K562 (cell line): ENCODE measurements at regions not wholly inside any gene's neighbourhood (a gene's known extent, or its start where the extent isn't known, plus 50 kb on each side); places are given as distances from the start of the nearest gene placed in this dataset.
A peak's percentile ranks its signal among the peaks of the same experiment; 100 is the strongest.

Experiments used
- ARID1B ChIP-seq: fragments of 450-650 bp; IDR thresholded peaks from 2 replicates; pipeline ENCODE4 v1.6.1; 2016; ENCODE audit warnings: antibody characterized with exemption, mild to moderate bottlenecking, inconsistent platforms
- BHLHE40 ChIP-seq: IDR thresholded peaks from 2 replicates; pipeline ENCODE4 v1.6.1; 2011; ENCODE audit warnings: low read length, improper control_type of control experiment
- E2F8 ChIP-seq: fragments of 450-650 bp; IDR thresholded peaks from 2 replicates; pipeline ENCODE4 v1.7.1; 2018; ENCODE audit warnings: mild to moderate bottlenecking, low read depth; ENCODE audit not compliant: partially characterized antibody
- EP400 ChIP-seq: fragments of 450-650 bp; IDR thresholded peaks from 2 replicates; pipeline ENCODE4 v1.6.1; 2017; ENCODE audit warnings: antibody characterized with exemption, mild to moderate bottlenecking, moderate library complexity
- ESRRA ChIP-seq: fragments of 450-650 bp; IDR thresholded peaks from 2 replicates; pipeline ENCODE4 v1.6.1; 2014; ENCODE audit warnings: low read depth, mild to moderate bottlenecking, moderate library complexity, borderline replicate concordance
- HDAC3 ChIP-seq: fragments of 450-650 bp; IDR thresholded peaks from 2 replicates; pipeline ENCODE4 v1.6.1; 2018; ENCODE audit warnings: borderline replicate concordance, mild to moderate bottlenecking, moderate library complexity; ENCODE audit not compliant: partially characterized antibody
- HES1 ChIP-seq: fragments of 450-650 bp; IDR thresholded peaks from 2 replicates; pipeline ENCODE4 v1.6.1; 2016; ENCODE audit warnings: low read depth, mild to moderate bottlenecking, moderate library complexity
- JUN ChIP-seq, 2 experiments: sonication (generic) in 1 of 2; formaldehyde crosslinking in 1 of 2; IDR thresholded peaks; 2 replicates each; pipeline versions ENCODE4 v1.6.1 to v1.8.0; 2012 to 2022; ENCODE audit warnings: borderline replicate concordance in 2 of 2, mild to moderate bottlenecking in 2 of 2, improper control_type of control experiment in 1 of 2, low read depth in 1 of 2, low read length in 1 of 2, missing genetic modification reagents in 1 of 2
- KLF13 ChIP-seq: fragments of 450-650 bp; IDR thresholded peaks from 2 replicates; pipeline ENCODE4 v1.6.1; 2016; ENCODE audit warnings: missing genetic modification characterization, low read depth, mild to moderate bottlenecking, missing compliant biosample characterization, moderate library complexity, borderline replicate concordance
- L3MBTL2 ChIP-seq: fragments of 450-650 bp; IDR thresholded peaks from 2 replicates; pipeline ENCODE4 v1.6.1; 2016; ENCODE audit warnings: mild to moderate bottlenecking, moderate library complexity
- MAX ChIP-seq: sonication (generic); formaldehyde crosslinking; IDR thresholded peaks from 2 replicates; pipeline ENCODE4 v1.9.0; 2022; ENCODE audit warnings: mild to moderate bottlenecking, missing genetic modification reagents
- NCOA2 ChIP-seq, 2 experiments: fragments of 450-650 bp; IDR thresholded peaks; 2 replicates each; pipeline ENCODE4 v1.6.1; 2018; ENCODE audit warnings: mild to moderate bottlenecking in 2 of 2, moderate library complexity in 1 of 2; ENCODE audit not compliant: partially characterized antibody in 2 of 2
- NFATC3 ChIP-seq: fragments of 450-650 bp; IDR thresholded peaks from 2 replicates; pipeline ENCODE4 v1.6.1; 2017; ENCODE audit warnings: mild to moderate bottlenecking
- NFE2 ChIP-seq: IDR thresholded peaks from 2 replicates; pipeline ENCODE4 v1.6.1; 2014; ENCODE audit warnings: antibody characterized with exemption, low read depth
- PML ChIP-seq: IDR thresholded peaks from 2 replicates; pipeline ENCODE4 v1.6.1; 2012; ENCODE audit warnings: low read length, inconsistent platforms
- SIRT6 ChIP-seq: IDR thresholded peaks from one replicate; pipeline ENCODE4 v1.6.1; 2012; ENCODE audit warnings: low read depth, mild to moderate bottlenecking, control low read depth, inconsistent platforms, low read length, moderate library complexity
- SMARCA4 ChIP-seq: fragments of 450-650 bp; IDR thresholded peaks from 2 replicates; pipeline ENCODE4 v1.6.1; 2016
- SOX6 ChIP-seq: fragments of 450-650 bp; IDR thresholded peaks from 2 replicates; pipeline ENCODE4 v1.6.1; 2014; ENCODE audit warnings: mild to moderate bottlenecking
- TEAD1 ChIP-seq, 2 experiments: fragments of 450-650 bp in 1 of 2; sonication (generic) in 1 of 2; formaldehyde crosslinking; IDR thresholded peaks; 2 replicates each; pipeline versions ENCODE4 v1.4.0 to v1.8.0; 2020 to 2022; ENCODE audit warnings: mild to moderate bottlenecking in 2 of 2, missing genetic modification reagents in 1 of 2
- TEAD4 ChIP-seq, 2 experiments: sonication (generic) in 1 of 2; formaldehyde crosslinking in 1 of 2; IDR thresholded peaks; 2 replicates each; pipeline versions ENCODE4 v1.6.1 to v1.8.0; 2012 to 2022; ENCODE audit warnings: borderline replicate concordance in 1 of 2, inconsistent platforms in 1 of 2, low read length in 1 of 2, mild to moderate bottlenecking in 1 of 2, missing genetic modification reagents in 1 of 2
- ZNF217 ChIP-seq: sonication (generic); formaldehyde crosslinking; IDR thresholded peaks from 2 replicates; pipeline ENCODE4 v1.8.0; 2022; ENCODE audit warnings: mild to moderate bottlenecking, missing genetic modification reagents
- TF ChIP-seq, protein P1 (sequence below): sonication (generic); formaldehyde crosslinking; IDR thresholded peaks from 2 replicates; pipeline ENCODE4 v1.4.0; 2020; ENCODE audit warnings: mild to moderate bottlenecking, missing genetic modification reagents

- TF ChIP-seq ZNF217 (CRISPR knock-in tag) (no peak), ESRRA (peak; percentile 33; the same call in 1 of the 2 replicates), SOX6 (peak; percentile 93), SMARCA4 (peak; percentile 78), NFE2 (peak; percentile 66; the same call in 1 of the 2 replicates), KLF13 (tag) (no peak), MAX (no peak), JUN (IDR thresholded peaks at IDR 0.05; ENCODE audit: borderline replicate concordance, low read depth, low read length) (peak; percentile 92), JUN (CRISPR knock-in tag; IDR thresholded peaks at IDR 0.05; ENCODE audit: borderline replicate concordance) (0 out of 2 replicates have a peak, but pooled peaks have one; percentile 38), E2F8 (peak; percentile 20), NFATC3 (0 out of 2 replicates have a peak, but pooled peaks have one; percentile 33), NCOA2 (IDR thresholded peaks at IDR 0.05; ENCODE audit: partially characterized antibody in 2 of 2) (peak in 1 of 2 experiments; percentile 65), EP400 (peak; percentile 49), SIRT6 (no peak), HES1 (peak; percentile 72), TEAD1 (CRISPR knock-in tag; IDR thresholded peaks at IDR 0.05) (peak in 1 of 2 experiments; percentile 50; a peak in 1 of 4 replicates), L3MBTL2 (0 out of 2 replicates have a peak, but pooled peaks have one; percentile 35), HDAC3 (peak; percentile 82), TEAD4 (IDR thresholded peaks at IDR 0.05; ENCODE audit: low read length) (peak; percentile 82), TEAD4 (CRISPR knock-in tag; IDR thresholded peaks at IDR 0.05; ENCODE audit: borderline replicate concordance) (no peak), PML (peak; percentile 23; the same call in 1 of the 2 replicates), ARID1B (peak; percentile 86), BHLHE40 (peak; percentile 36; the same call in 1 of the 2 replicates)
- TF ChIP-seq, protein P1, sequence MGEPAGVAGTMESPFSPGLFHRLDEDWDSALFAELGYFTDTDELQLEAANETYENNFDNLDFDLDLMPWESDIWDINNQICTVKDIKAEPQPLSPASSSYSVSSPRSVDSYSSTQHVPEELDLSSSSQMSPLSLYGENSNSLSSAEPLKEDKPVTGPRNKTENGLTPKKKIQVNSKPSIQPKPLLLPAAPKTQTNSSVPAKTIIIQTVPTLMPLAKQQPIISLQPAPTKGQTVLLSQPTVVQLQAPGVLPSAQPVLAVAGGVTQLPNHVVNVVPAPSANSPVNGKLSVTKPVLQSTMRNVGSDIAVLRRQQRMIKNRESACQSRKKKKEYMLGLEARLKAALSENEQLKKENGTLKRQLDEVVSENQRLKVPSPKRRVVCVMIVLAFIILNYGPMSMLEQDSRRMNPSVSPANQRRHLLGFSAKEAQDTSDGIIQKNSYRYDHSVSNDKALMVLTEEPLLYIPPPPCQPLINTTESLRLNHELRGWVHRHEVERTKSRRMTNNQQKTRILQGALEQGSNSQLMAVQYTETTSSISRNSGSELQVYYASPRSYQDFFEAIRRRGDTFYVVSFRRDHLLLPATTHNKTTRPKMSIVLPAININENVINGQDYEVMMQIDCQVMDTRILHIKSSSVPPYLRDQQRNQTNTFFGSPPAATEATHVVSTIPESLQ, result peak; percentile 54; the same call in 1 of the 2 replicates
Observed at GRCh38 chr6:15735567-15736265, 72.9 kb upstream of the DTNBP1 start (continued).
